ENCODE measurements at regions not wholly inside any gene's neighbourhood (a gene's known extent, or its start where the extent isn't known, plus 50 kb on each side); places are given as distances from the start of the nearest gene placed in this dataset.

- DNase-seq: no peak
Measured at GRCh38 chr16:26189536-26189935, 497.8 kb downstream of the HS3ST4 start.

- no peak for DNase-seq
Measured at GRCh38 chr16:26194526-26194925, 502.8 kb downstream of the HS3ST4 start.

- no peak for DNase-seq
Measured at GRCh38 chr16:26195225-26195624, 503.5 kb downstream of the HS3ST4 start.

GRCh38 chr16:26196310-26196709 is 504.6 kb downstream of the HS3ST4 start:
- DNase-seq: no peak

GRCh38 chr16:26196802-26197201 is 505.0 kb downstream of the HS3ST4 start:
- DNase-seq: no peak

- no peak for DNase-seq
Measured at GRCh38 chr16:26197707-26198106, 505.9 kb downstream of the HS3ST4 start.

GRCh38 chr16:26198221-26198620 is 506.5 kb downstream of the HS3ST4 start:
- no peak for DNase-seq

- DNase-seq: no peak
Measured at GRCh38 chr16:26204138-26204537, 512.4 kb downstream of the HS3ST4 start.

GRCh38 chr16:26211542-26211941 is 519.8 kb downstream of the HS3ST4 start:
- no peak for DNase-seq

- DNase-seq: no peak
Measured at GRCh38 chr16:26212599-26212998, 520.8 kb downstream of the HS3ST4 start.

- DNase-seq: no peak
Measured at GRCh38 chr16:26214581-26215174, 522.9 kb downstream of the HS3ST4 start.

GRCh38 chr16:26220894-26221293 is 529.1 kb downstream of the HS3ST4 start:
- DNase-seq: no peak

- no peak for DNase-seq
Measured at GRCh38 chr16:26231647-26232046, 539.9 kb downstream of the HS3ST4 start.

- no peak for DNase-seq
Measured at GRCh38 chr16:26240807-26241206, 549.0 kb downstream of the HS3ST4 start.

GRCh38 chr16:26247063-26247462 is 555.3 kb downstream of the HS3ST4 start:
- no peak for DNase-seq

- DNase-seq: no peak
Measured at GRCh38 chr16:26252598-26252997, 560.8 kb downstream of the HS3ST4 start.

GRCh38 chr16:26261621-26262020 is 569.9 kb downstream of the HS3ST4 start:
- DNase-seq: no peak

- no peak for DNase-seq
Measured at GRCh38 chr16:26263406-26263805, 571.6 kb downstream of the HS3ST4 start.

GRCh38 chr16:26267641-26268040 is 575.9 kb downstream of the HS3ST4 start:
- no peak for DNase-seq

- DNase-seq: no peak
Measured at GRCh38 chr16:26269673-26270072, 577.9 kb downstream of the HS3ST4 start.

GRCh38 chr16:26273607-26274006 is 581.8 kb downstream of the HS3ST4 start:
- DNase-seq: no peak

GRCh38 chr16:26275021-26275590 is 583.3 kb downstream of the HS3ST4 start:
- no peak for DNase-seq

- DNase-seq: no peak
Measured at GRCh38 chr16:26276289-26276688, 584.5 kb downstream of the HS3ST4 start.

- DNase-seq: no peak
Measured at GRCh38 chr16:26281381-26282110, 589.8 kb downstream of the HS3ST4 start.
